ENCODE measurements at regions not wholly inside any gene's neighbourhood (a gene's known extent, or its start where the extent isn't known, plus 50 kb on each side); places are given as distances from the start of the nearest gene placed in this dataset.

DNA sequence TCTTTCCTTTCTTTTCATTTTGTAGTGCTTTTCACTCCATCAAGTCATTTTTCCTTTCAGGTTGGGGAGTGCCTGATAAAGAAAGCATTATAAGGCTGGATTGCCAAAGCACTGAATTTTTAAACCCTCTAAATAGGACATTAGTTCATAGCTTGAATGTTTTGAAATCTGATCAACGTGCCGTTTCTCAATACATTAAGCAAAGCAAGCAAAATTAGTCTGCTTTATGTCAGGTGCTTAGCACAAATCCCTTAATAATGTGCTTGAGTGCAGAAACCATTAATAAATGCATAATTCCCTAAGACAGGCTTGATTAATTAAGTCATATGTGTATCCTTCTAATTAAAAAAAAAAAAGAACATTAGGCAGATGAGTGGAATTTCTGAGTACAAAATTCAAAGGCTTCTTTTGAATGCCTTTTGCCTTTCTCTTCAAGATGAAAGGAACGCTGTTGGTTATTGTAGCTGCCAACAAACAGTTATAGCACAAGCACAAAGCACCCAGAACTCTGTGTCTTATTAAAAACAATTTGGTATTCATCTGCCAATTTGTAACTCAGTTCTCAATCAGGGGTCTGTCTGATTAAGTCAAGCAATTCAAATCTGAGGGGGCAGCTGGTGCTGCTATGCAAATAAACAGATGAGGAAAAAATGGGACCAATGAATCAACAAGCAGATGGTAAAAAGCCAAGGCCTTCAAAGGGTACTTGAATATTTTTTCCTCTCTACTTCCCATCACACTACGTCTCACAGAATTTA is 233.7 kb downstream of the TLE1 start:
- TF ChIP-seq CTCF (IDR thresholded peaks at IDR 0.05) (no peak), POLR2A (IDR thresholded peaks at IDR 0.05) (no peak)

Data from sigmoid colon (tissue), 3 donors.